DOHH2 (cell line): ENCODE measurements at regions not wholly inside any gene's neighbourhood (a gene's known extent, or its start where the extent isn't known, plus 50 kb on each side); places are given as distances from the start of the nearest gene placed in this dataset.

ENCODE experiments used
- EZH2phosphoT487 ChIP-seq: fragments of 200-600 bp; sonication (generic); IDR thresholded peaks from 2 replicates; pipeline ENCODE4 v1.6.1; 2017; ENCODE audit warnings: borderline replicate concordance, mild to moderate bottlenecking, antibody characterized with exemption, low read length, moderate library complexity, mixed read lengths
- TF ChIP-seq, protein P1 (sequence below): fragments of 200-600 bp; sonication (generic); IDR thresholded peaks from one replicate; pipeline ENCODE4 v1.5.1; 2014; ENCODE audit warnings: antibody characterized with exemption, mild to moderate bottlenecking, low read depth, low read length; ENCODE audit not compliant: poor library complexity, severe bottlenecking

DNA sequence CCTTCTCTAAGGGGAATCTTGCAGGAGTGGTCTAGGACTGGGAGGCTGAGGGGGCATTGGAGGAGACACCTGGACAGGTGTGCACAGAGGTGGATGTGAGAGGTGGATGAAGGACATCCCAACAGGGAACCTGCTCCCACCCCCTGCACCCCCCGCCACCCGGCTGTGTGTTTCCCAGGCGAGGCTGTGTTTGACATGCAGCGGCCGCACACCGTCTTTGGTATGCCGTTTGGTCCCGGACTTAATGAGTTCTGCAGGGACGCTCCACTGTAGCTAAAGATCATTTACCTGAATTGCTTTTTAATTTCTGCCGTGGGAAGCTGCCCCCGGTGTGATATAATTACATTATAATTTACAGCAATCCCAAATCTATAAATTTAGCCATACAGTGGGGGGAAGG, 87.3 kb downstream of the GLI2 start:
- TF ChIP-seq, protein P1, sequence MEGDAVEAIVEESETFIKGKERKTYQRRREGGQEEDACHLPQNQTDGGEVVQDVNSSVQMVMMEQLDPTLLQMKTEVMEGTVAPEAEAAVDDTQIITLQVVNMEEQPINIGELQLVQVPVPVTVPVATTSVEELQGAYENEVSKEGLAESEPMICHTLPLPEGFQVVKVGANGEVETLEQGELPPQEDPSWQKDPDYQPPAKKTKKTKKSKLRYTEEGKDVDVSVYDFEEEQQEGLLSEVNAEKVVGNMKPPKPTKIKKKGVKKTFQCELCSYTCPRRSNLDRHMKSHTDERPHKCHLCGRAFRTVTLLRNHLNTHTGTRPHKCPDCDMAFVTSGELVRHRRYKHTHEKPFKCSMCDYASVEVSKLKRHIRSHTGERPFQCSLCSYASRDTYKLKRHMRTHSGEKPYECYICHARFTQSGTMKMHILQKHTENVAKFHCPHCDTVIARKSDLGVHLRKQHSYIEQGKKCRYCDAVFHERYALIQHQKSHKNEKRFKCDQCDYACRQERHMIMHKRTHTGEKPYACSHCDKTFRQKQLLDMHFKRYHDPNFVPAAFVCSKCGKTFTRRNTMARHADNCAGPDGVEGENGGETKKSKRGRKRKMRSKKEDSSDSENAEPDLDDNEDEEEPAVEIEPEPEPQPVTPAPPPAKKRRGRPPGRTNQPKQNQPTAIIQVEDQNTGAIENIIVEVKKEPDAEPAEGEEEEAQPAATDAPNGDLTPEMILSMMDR, result no peak
- TF ChIP-seq EZH2phosphoT487, result no peak
